SK-N-SH (cell line): ENCODE measurements at regions not wholly inside any gene's neighbourhood (a gene's known extent, or its start where the extent isn't known, plus 50 kb on each side); places are given as distances from the start of the nearest gene placed in this dataset.

Source experiments
- CTCF ChIP-seq: fragments of 200-600 bp; sonication (generic); IDR thresholded peaks from 2 replicates; pipeline ENCODE4 v1.6.1; 2017; ENCODE audit warnings: antibody characterized with exemption, mild to moderate bottlenecking, moderate library complexity
- EP300 ChIP-seq, 2 experiments: IDR thresholded peaks; 2 replicates each; pipeline versions ENCODE4 v1.4.0 to v1.6.1; 2012; ENCODE audit warnings: borderline replicate concordance in 1 of 2, low read depth in 1 of 2, low read length in 1 of 2
- EZH2phosphoT487 ChIP-seq: fragments of 200-600 bp; sonication (generic); IDR thresholded peaks from 2 replicates; pipeline ENCODE4 v1.6.1; 2017; ENCODE audit warnings: low read depth, mixed run types, mild to moderate bottlenecking, antibody characterized with exemption, moderate library complexity, borderline replicate concordance
- JUND ChIP-seq: IDR thresholded peaks from 2 replicates; pipeline ENCODE4 v1.4.0; 2012
- NRF1 ChIP-seq: IDR thresholded peaks from 2 replicates; pipeline ENCODE4 v1.6.1; 2012; ENCODE audit warnings: low read depth, mild to moderate bottlenecking, low read length
- REST ChIP-seq: IDR thresholded peaks from 2 replicates; pipeline ENCODE4 v1.6.1; 2012; ENCODE audit warnings: mild to moderate bottlenecking, low read depth, low read length, moderate library complexity
- RFX5 ChIP-seq: IDR thresholded peaks from 2 replicates; pipeline ENCODE4 v1.6.1; 2012; ENCODE audit warnings: mild to moderate bottlenecking, improper control_type of control experiment, low read length
- TAF1 ChIP-seq: IDR thresholded peaks from 2 replicates; pipeline ENCODE4 v1.6.1; 2012; ENCODE audit warnings: low read depth, mild to moderate bottlenecking, low read length, moderate library complexity, borderline replicate concordance

DNA sequence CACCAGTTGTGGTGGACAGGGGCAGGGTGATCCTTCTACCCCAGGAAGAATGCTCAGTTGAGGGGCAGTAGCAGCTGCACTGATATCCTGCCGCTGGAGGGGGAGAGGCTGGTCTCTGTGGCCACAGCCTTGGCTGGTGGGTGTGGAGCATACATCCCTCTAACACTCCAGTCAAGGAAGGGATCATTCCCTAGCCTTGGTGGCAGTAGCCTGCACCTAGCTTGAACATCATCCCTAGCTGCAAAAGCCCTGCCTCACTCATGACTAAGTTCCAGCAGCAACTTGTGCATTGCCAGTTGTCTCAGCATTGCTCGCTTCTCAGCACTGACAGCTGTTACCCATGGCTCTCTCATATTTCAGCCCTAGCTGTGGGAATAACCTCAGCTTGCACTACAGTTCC is 688.9 kb upstream of the POT1 start:
- TF ChIP-seq REST (no peak), CTCF (no peak), EZH2phosphoT487 (no peak), JUND (no peak), NRF1 (no peak), TAF1 (no peak), RFX5 (no peak), EP300 (IDR thresholded peaks at IDR 0.05; ENCODE audit: borderline replicate concordance in 1 of 2, low read depth in 1 of 2, low read length in 1 of 2) (no peak)
